ENCODE measurements at regions not wholly inside any gene's neighbourhood (a gene's known extent, or its start where the extent isn't known, plus 50 kb on each side); places are given as distances from the start of the nearest gene placed in this dataset.

DNA sequence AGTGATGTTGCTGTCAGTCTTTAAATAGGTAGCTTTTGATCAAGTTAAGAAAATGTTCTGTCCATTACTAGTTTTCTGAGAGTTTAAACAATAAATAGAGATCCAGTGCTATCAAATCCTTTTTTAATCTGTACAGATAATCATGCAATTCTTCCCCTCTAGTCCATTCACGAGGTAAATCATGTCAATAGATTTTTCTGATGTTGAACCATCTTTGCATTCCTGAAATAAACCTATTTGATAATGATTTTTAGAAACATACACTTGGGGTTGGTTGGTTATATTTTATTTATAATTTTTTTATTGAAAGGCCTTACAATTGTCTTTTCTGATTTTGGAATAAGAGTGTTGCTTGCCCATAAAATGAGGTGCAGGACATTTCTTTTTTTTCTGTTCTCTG, 95.0 kb downstream of the FAM53A start:
- no peak overlapping the region for H3K27ac Mint-ChIP-seq (ENCODE audit: unreplicated experiment)

DNA sequence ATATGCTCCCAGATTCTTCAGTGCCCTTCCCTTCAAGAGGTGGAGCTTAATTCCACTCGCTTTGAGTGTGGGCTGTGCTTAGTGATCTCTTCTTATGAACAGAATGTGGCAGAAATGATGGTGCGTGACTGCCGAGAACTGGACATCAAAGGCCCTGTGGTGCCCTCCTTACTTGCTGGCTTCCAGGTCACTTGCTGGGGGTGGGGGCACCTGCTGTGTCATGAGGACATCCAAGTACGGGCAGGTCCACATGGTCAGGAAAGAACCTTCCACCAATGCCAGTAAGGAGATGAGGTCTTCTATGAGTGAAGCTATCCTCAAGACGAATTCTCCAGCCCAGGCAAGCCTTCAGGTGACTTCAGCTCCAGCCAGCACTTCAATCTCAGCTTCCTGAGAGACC, 95.8 kb downstream of the FAM53A start:
- H3K36me3 ChIP-seq (ENCODE audit: control insufficient read depth, insufficient read depth, low read length) = no peaks in the 10 kb centered on the region
- CTCF ChIA-PET = no interaction called here
- intact Hi-C loops (cut with micrococcal nuclease; ENCODE audit: unreplicated experiment) = no loop called here
- H3K4me1 Mint-ChIP-seq (ENCODE audit: low read depth, unreplicated experiment) = no peaks in the 10 kb centered on the region
- H3K4me3 Mint-ChIP-seq (ENCODE audit: unreplicated experiment) = no peak overlapping the region
- H3K27ac Mint-ChIP-seq (ENCODE audit: unreplicated experiment) = no peak overlapping the region
- H3K27me3 Mint-ChIP-seq (ENCODE audit: insufficient read depth, unreplicated experiment) = no peaks in the 10 kb centered on the region
- peaks cover 5% of the 10 kb centered on the region for H3K36me3 Mint-ChIP-seq (ENCODE audit: insufficient read depth, unreplicated experiment)
- no TSS peak for BruUV-seq (replicated peaks)
- H3K4me1 ChIP-seq = no peaks in the 10 kb centered on the region
- no peaks in the 10 kb centered on the region for H3K27me3 ChIP-seq (replicated peaks; ENCODE audit: control insufficient read depth, insufficient read depth, low read length)
- no peak overlapping the region for H3K4me3 ChIP-seq (ENCODE audit: low read depth, low read length)
- DNase-seq = no peak
- H3K9me3 Mint-ChIP-seq (ENCODE audit: unreplicated experiment) = peaks cover 23% of the 10 kb centered on the region
- TF ChIP-seq, protein P1, sequence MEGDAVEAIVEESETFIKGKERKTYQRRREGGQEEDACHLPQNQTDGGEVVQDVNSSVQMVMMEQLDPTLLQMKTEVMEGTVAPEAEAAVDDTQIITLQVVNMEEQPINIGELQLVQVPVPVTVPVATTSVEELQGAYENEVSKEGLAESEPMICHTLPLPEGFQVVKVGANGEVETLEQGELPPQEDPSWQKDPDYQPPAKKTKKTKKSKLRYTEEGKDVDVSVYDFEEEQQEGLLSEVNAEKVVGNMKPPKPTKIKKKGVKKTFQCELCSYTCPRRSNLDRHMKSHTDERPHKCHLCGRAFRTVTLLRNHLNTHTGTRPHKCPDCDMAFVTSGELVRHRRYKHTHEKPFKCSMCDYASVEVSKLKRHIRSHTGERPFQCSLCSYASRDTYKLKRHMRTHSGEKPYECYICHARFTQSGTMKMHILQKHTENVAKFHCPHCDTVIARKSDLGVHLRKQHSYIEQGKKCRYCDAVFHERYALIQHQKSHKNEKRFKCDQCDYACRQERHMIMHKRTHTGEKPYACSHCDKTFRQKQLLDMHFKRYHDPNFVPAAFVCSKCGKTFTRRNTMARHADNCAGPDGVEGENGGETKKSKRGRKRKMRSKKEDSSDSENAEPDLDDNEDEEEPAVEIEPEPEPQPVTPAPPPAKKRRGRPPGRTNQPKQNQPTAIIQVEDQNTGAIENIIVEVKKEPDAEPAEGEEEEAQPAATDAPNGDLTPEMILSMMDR (IDR thresholded peaks at IDR 0.05; ENCODE audit: insufficient read depth in 1 of 2, low read depth in 1 of 2, low read length in 1 of 2, severe bottlenecking in 1 of 2, unreplicated experiment in 1 of 2) = no peak
- H3K9me3 ChIP-seq = peaks cover 3% of the 10 kb centered on the region; the same call in 1 of the 2 replicates
- POLR2A ChIA-PET = no interaction called here

More for the DNA sequence above, 95.0 kb downstream of the FAM53A start:
- Histone ChIP-seq H3K27me3 (replicated peaks; ENCODE audit: control insufficient read depth, insufficient read depth, low read length) (no peaks in the 10 kb centered on the region), H3K4me1 (no peaks in the 10 kb centered on the region), H3K36me3 (ENCODE audit: control insufficient read depth, insufficient read depth, low read length) (no peaks in the 10 kb centered on the region), H3K9me3 (peaks cover 3% of the 10 kb centered on the region; the same call in 1 of the 2 replicates), H3K4me3 (ENCODE audit: low read depth, low read length) (no peak overlapping the region)
- Mint-ChIP-seq H3K36me3 (ENCODE audit: insufficient read depth, unreplicated experiment) (peaks cover under 1% of the 10 kb centered on the region), H3K9me3 (ENCODE audit: unreplicated experiment) (peaks cover 23% of the 10 kb centered on the region), H3K4me1 (ENCODE audit: low read depth, unreplicated experiment) (peaks cover 5% of the 10 kb centered on the region), H3K27me3 (ENCODE audit: insufficient read depth, unreplicated experiment) (peaks cover 3% of the 10 kb centered on the region), H3K4me3 (ENCODE audit: unreplicated experiment) (no peak overlapping the region)
- ChIA-PET CTCF (no interaction called here), POLR2A (no interaction called here)
- intact Hi-C loops (cut with micrococcal nuclease; ENCODE audit: unreplicated experiment) = no loop called here
- no TSS peak for BruUV-seq (replicated peaks)
- TF ChIP-seq, protein P1 (IDR thresholded peaks at IDR 0.05; ENCODE audit: insufficient read depth in 1 of 2, low read depth in 1 of 2, low read length in 1 of 2, severe bottlenecking in 1 of 2, unreplicated experiment in 1 of 2) = no peak
- no peak for DNase-seq

DNA sequence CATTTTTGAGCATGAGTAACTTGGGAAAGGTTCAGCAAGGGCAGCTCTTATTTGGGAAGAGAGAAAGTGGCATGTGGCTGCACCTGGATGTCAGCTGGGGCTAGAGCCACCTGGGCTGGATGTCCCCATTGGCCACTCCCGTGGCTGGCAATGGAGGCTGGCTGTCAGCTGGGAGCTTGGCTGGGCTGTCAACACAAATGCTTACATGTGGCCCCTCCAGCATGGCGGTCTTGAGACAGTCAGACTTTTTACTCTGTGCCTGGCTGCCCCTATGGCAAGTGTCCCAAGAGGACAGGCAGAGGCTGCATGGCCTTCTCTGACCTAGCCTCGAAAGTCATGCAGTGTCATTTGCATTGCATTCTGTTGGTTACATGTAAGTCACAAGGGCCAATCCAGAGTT, 99.6 kb downstream of the FAM53A start:
- H3K36me3 Mint-ChIP-seq (ENCODE audit: insufficient read depth, unreplicated experiment) = peaks cover 5% of the 10 kb centered on the region
- TF ChIP-seq, protein P1 (IDR thresholded peaks at IDR 0.05; ENCODE audit: insufficient read depth in 1 of 2, low read depth in 1 of 2, low read length in 1 of 2, severe bottlenecking in 1 of 2, unreplicated experiment in 1 of 2) = no peak

More for the DNA sequence above, 99.6 kb downstream of the FAM53A start:
- H3K4me3 ChIP-seq (ENCODE audit: low read depth, low read length) = no peak overlapping the region
- Mint-ChIP-seq H3K9me3 (ENCODE audit: unreplicated experiment) (peaks cover 3% of the 10 kb centered on the region), H3K27ac (ENCODE audit: unreplicated experiment) (no peak overlapping the region), H3K4me1 (ENCODE audit: low read depth, unreplicated experiment) (no peaks in the 10 kb centered on the region), H3K27me3 (ENCODE audit: insufficient read depth, unreplicated experiment) (peaks cover 2% of the 10 kb centered on the region), H3K4me3 (ENCODE audit: unreplicated experiment) (no peak overlapping the region)
- 0 out of 2 replicates have a peak, but pooled peaks cover 2% of the 10 kb centered on the region for H3K4me1 ChIP-seq
- peaks cover 3% of the 10 kb centered on the region; the same call in 1 of the 2 replicates for H3K9me3 ChIP-seq
- intact Hi-C loops (cut with micrococcal nuclease; ENCODE audit: unreplicated experiment) = no loop called here
- no peaks in the 10 kb centered on the region for H3K27me3 ChIP-seq (replicated peaks; ENCODE audit: control insufficient read depth, insufficient read depth, low read length)
- DNase-seq = no peak
- no peaks in the 10 kb centered on the region for H3K36me3 ChIP-seq (ENCODE audit: control insufficient read depth, insufficient read depth, low read length)
- BruUV-seq (replicated peaks) = no TSS peak
- ChIA-PET POLR2A (no interaction called here), CTCF (no interaction called here)

Data from Caco-2 (cell line).